IPS-11a (cell line): ENCODE measurements at regions not wholly inside any gene's neighbourhood (a gene's known extent, or its start where the extent isn't known, plus 50 kb on each side); places are given as distances from the start of the nearest gene placed in this dataset.

Experiments used
- H3K4me3 ChIP-seq: one replicate; pipeline ENCODE4 v1.5.1; 2013; ENCODE audit warnings: low read depth, low read length, control low read depth

GRCh38 chr10:131620904-131621303 is 279.9 kb upstream of the PPP2R2D start:
- H3K4me3 ChIP-seq = no peak overlapping the region

GRCh38 chr10:131621784-131622624 is 278.8 kb upstream of the PPP2R2D start:
- no peak overlapping the region for H3K4me3 ChIP-seq

- H3K4me3 ChIP-seq = no peak overlapping the region
These were observed 275.8 kb upstream of the PPP2R2D start for GRCh38 chr10:131625041-131625440.

GRCh38 chr10:131626274-131626673 is 274.5 kb upstream of the PPP2R2D start:
- H3K4me3 ChIP-seq = no peak overlapping the region

DNA sequence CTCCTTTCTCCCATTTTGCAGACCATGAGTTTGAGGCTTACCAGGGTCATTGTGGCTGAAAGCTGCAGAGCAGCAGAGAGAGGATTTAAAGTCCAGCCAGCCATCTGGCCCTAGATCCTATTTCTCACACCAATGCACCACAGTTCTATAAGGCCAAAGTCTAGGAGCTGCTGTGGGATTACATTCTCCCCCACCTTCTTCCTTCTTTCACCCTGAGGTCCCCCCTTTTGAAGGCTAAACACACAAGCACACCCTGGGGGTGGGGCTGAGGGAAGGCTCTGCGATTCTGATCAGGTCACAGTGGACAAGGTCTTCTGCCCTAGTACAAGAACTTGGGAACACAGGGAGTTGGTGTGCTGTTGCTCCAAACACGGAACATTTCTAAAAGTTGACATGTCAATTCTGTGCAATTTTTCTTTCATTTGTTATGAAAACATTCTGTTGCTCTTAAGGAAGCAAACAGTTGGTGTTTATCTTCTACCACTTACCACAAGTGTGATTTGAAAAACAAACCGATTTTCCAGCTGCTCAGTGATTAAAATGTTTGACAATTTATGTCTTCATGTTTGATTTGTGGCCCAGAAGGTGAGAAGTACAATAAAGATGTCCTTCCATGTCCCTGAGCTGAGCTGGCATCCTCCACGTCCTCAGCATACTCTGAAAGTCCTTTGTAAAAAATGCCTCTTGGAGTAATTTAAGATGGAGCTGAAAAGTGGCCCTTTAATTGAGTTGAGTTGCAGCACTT is 271.6 kb upstream of the PPP2R2D start:
- no peak overlapping the region for H3K4me3 ChIP-seq

- H3K4me3 ChIP-seq = no peak overlapping the region
These were observed 270.0 kb upstream of the PPP2R2D start for GRCh38 chr10:131630772-131631258.

DNA sequence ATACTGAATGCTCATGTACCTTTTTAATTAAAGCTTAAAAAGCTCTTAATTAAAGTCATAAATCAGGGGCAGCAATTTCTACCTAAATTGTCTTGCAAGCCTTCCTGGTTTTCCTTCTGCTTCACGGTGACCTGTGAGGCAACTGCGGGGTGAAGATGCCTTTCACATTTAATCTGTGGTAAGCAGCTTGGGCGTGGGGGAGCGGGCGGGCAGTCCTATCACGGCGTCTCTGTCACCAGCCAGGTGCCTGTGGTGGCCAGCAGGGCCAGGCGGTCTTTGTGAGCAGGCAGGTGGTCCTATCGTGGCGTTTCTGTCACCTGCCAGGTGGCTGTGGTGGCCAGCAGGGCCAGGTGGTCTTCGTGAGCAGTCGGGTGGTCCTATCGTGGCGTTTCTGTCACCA is 269.2 kb upstream of the PPP2R2D start:
- no peak overlapping the region for H3K4me3 ChIP-seq

DNA sequence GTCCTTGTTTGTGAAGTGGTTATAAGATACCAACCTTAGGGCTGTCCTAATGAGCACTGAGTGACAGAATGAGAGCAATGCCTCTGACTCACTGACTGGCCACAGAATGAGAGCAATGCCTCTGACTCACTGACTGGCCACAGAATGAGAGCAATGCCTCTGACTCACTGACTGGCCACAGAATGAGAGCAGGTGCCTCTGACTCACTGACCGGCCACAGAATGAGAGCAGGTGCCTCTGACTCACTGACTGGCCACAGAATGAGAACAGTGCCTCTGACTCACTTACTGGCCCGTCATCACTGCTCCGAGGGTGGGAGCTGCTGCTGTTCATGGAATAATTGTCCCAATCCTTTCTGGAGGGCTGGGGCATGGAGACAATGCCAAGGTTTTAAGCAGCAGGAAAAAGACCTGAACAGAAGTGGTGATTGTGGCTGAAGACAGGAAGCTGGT is 265.2 kb upstream of the PPP2R2D start:
- no peak overlapping the region for H3K4me3 ChIP-seq

DNA sequence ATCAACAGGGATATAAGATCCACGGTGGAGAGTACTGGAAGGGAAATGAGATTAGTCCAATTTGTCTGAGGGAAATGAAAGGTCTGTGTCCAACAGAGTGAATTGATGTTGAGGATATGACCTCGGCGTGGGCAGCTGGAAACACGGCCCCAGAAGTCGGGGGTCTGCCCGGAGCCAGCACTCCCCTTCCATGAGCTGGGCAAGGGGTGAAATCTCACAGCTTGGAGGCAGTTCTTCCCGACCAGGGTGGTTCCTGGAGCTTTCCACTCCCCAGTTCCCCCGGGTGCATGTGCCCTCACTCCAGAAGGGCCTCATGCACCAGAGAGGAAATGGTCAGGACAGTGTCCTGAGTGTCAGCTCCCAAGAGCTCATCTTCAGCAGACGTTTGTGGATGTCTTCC is 264.7 kb upstream of the PPP2R2D start:
- no peak overlapping the region for H3K4me3 ChIP-seq

DNA sequence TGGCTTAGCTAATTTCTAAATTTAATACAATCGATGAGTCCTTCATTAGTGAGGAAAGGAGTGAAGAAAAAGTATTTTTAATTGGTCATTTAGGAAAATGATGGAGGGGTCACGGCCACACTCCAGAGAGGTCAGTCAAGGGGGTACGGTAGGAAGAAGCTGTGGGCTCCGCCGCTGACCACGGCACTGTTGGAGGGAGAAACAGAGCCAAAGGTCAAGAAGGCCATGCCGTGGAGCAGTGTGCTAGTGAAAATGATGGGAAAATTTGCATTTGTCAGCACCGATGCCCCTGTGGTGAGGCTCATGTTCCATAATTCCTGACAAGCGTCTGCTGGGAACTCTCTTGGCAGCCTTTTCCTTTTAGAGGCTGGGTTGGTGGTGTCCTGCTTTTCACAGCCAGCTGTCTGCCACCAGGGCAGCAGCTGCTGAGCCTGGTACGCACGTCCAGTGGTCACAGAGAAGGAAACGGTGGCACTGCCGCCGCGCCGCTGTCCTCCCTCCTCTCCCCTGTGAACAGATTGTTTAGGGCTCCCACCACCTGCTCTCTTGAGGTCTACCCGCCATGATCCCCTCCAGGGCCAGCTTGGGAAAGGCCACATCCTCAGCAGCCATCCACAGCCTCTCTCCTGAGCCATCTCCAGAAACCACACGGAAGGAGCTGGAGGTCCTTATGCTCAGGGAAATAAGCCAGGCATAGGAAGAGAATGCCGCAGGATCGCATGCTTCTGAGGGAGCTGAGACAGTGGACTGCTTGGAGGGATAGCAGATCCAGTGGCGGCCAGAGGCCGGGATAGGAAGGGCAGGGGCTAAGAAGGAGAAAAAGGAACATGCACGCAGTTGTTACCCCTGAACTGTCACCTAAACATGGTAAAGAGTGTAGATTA is 263.7 kb upstream of the PPP2R2D start:
- no peak overlapping the region for H3K4me3 ChIP-seq

- H3K4me3 ChIP-seq = no peak overlapping the region
These were observed 262.5 kb upstream of the PPP2R2D start for GRCh38 chr10:131638049-131638879.

GRCh38 chr10:131638880-131639278 is 261.9 kb upstream of the PPP2R2D start:
- H3K4me3 ChIP-seq = no peak overlapping the region

DNA sequence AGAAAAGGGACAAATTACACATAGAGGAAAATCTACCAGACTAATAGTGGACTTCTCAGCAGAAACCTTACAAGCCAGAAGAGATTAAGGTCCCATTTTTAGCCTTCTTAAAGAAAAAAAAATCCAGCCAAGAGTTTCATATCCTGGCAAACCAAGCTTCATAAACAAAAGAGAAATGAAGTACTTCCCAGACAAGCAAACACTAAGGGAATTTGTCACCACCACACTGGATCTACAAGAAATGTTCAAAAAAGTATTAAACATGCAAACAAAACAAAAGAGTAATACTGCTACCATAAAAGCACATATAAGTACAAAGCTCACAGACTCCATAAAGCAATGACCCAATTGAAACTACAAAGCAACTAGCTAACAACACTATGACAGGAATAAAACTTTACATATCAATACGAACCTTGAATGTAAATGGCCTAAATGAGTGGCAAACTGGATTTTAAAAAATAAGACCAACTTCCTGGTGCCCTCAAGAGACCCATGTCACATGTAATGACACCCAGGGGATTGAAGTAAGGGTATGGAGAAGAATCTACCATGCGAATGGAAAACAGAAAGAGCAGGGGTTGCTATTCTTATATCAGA is 260.7 kb upstream of the PPP2R2D start:
- H3K4me3 ChIP-seq = no peak overlapping the region

- H3K4me3 ChIP-seq = no peak overlapping the region
These were observed 259.6 kb upstream of the PPP2R2D start for GRCh38 chr10:131641231-131641630.

- no peak overlapping the region for H3K4me3 ChIP-seq
These were observed 258.9 kb upstream of the PPP2R2D start for GRCh38 chr10:131641898-131642297.

- no peak overlapping the region for H3K4me3 ChIP-seq
These were observed 257.8 kb upstream of the PPP2R2D start for GRCh38 chr10:131642966-131643365.

GRCh38 chr10:131644289-131644688 is 256.5 kb upstream of the PPP2R2D start:
- no peak overlapping the region for H3K4me3 ChIP-seq

DNA sequence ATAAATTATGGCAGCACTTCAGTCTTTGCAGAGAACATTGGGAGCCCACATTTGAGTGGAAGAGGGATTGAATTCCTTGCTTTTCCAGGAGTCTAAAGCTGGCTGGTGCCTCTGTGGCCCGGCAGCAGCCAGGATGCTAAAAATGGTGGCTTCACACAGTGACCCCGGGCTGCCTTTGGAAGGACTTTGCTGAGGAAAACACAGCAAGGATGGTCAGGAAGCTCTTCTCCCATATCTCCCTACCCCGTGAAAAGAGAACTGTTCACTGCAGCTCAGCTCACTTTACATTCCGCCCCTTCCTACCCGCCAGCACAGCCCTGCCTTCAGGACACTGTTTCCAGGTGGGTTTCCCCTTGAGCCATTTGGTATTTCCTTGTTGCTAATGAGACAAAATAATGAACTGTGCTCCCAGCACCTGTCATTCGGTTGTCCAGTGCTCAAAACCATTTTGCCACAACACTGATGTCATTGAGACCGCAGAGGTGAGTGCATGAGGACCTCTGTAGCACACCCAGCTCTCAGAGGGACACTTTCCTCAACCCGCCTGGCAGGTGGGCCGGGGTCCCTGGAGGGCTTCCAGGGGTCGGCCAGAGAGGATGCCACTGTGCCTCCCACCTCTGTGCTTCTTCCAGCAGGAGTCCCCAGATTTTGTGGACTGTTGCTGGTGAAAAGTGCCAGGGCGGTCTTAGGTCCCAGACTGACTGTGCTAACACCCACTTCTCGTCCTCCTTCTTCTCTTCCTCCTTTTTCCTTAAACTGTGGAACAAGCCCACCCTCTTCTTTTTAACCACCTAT is 255.7 kb upstream of the PPP2R2D start:
- H3K4me3 ChIP-seq = no peak overlapping the region

GRCh38 chr10:131645756-131646155 is 255.1 kb upstream of the PPP2R2D start:
- H3K4me3 ChIP-seq = no peak overlapping the region
